Stimulated activated CD8-positive, alpha-beta memory T cell treated with anti-CD3 and anti-CD28 coated beads, Interleukin-2, amount 100 ng/mL, for 1 hour (primary cell): ENCODE measurements at regions not wholly inside any gene's neighbourhood (a gene's known extent, or its start where the extent isn't known, plus 50 kb on each side); places are given as distances from the start of the nearest gene placed in this dataset.
"Not testable (repeated sequence)": the region's sequence is repeated elsewhere in the genome, so short reads cannot be mapped to it uniquely, and the experiment has no call there.

Source experiments
- DNase-seq, 2 donors: peaks; one replicate each; pipeline ENCODE4 v3.0.0-alpha.2; 2020; ENCODE audit warnings: low read depth in 2 of 2

DNA sequence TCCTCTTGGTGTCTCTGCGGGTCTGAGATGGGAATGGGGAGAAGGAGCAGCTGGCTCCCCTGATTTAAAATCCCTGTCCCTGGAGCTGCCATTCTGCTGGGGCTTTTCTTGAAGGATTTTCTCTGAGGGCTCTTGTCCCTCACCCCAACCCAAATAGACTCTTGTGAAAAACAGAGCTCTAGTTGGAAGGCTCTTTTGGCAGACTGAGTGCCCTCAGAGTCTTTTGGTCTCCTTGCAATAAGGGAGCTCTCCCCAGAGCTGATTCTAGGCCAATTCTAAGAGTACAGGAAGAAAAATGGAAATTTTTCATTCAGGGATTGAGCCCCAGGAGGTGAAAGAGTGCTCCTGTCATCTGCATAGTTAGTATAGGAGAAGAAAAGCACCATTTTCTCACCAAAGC, 238.3 kb downstream of the COG6 start:
- DNase-seq: no peak

DNA sequence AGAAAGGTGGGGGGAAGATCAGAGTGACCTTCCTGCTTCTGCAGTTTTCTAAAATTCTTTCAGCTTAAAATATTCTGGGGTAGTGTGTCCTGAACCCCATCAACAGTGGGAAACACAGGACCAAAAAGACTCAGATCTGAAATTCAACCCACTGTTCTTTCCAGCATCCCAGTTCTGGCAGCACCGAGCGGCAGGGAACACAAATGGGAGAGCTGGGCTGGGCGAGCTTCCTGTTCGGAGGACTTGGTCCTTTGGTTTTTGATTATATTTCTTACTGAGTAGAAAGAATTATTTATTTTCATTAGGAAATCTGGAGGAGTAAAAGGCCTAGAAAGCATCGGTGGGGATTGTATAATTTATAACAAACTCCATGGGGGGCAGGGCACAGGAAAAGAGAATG, 239.1 kb downstream of the COG6 start:
- no peak for DNase-seq

DNA sequence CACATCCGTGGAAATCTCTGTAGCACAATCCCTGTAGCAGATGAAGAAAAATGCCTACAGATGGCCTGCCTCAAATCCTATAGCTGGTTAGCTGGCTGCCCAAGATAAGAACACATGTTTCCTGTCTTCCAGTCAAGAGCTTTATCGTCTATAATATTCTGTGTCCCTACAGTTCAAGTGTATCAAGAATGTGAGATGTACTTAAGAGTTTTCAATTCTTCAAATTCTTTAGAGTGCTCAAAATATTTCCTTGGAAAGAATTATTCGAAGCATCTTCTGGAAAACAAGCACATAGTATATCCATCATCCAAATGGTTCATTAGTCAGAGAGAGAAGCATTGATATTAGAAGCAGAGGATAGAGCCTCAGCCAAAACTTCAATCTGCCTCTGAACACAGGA, 239.8 kb downstream of the COG6 start:
- DNase-seq: no peak

DNA sequence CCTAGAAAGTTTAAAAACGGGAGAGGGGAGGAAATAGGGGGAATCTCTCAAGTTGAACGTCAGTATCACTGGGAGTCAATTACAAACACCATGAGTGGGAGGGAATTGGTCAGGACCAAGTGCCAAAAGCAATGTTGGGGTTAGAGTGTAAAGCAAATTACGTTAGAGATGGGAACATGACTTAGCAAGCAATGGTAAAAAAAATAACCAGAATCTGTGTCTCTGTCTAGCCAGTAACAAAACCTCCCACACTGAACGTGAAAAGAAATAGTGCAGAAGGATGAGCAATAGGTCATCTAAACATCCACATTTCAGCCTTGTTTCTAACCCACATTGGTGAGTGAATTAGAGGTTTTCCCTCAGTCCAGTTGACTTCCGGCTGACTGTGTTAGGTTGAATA, 242.2 kb downstream of the COG6 start:
- no peak for DNase-seq

DNA sequence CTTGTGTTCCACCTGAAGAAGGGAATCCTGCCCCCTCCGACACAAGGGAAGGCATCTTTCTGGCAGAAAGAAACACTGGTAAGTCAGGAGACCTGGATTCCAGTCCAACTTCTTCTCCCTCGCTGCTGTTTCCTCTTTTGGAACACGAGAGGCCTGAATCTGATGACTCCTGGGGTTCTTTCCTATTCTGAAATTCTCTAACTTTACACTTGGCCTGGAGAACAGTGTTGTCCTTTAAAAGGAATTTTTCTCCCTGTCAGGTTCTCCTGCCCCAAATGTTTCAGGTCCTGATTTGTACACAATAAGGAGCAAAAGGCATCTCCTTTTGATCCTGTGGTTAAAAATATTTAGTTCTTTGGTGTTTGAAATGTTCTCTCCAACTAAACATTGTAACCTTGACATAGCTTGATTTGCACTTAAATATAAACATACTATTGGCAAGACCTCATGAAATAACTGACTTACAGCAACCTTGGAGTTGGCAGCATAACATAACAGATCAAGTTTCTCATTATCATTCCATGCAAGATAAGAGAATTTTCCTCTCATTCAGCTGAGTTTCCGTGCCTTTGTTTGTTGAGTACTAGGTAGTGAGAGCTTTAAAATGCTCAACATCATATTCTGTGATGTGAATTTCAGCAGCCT, 244.8 kb downstream of the COG6 start:
- no peak for DNase-seq

DNA sequence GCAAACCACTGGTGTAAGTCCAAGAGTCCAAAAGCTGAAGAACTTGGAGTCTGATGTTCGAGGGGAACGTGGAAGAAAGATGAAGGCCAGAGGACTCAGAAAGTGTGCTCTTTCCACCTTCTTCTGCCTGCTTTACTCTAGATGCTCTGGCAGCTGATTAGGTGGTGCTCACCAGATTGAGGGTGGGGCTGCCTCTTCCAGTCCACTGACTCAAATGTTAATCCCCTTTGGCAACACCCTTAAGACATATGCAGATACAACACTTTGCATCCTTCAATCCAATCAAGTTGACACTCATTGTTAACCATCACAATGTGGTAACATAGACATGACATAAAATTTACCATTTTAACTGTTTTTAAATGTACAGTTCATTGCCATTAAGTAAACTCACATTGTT, 249.5 kb downstream of the COG6 start:
- no peak for DNase-seq

DNA sequence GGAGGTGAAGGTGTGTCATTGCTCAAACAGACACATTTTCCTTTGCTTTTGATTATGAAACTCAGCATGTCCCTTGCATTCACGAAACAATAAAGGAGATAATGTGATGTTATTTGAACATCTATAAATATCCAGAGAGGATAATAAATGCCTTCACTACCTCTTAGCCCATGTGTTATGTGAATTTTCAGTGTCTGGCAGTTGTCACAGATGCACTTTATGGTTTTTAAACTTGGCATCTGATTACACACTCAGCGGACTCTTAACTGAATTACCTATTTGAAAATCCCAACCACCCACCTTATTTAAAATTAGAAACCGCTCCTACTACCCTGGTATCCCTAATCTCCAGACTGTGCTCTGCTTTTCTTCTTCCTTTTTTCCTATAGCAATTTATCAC, 254.2 kb downstream of the COG6 start:
- DNase-seq: no peak

DNA sequence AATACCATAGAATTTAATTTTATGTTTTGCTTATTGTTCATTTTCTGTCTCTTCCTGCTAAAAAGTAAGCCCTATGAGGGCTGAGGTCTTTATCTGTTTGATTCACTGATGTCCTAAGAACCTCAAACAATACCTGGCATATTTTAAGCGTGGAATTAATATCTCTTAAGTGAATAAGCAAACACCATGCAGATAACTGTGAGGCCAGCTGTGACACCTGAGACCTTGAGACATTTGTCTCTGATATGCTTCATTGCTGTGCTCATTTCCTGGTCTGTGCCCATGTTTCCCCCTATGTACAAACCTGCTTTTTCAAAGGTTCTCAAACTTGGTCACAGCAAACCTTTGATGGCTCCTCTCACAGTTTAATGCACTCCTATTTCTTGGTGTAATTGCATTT, 254.6 kb downstream of the COG6 start:
- no peak for DNase-seq

DNA sequence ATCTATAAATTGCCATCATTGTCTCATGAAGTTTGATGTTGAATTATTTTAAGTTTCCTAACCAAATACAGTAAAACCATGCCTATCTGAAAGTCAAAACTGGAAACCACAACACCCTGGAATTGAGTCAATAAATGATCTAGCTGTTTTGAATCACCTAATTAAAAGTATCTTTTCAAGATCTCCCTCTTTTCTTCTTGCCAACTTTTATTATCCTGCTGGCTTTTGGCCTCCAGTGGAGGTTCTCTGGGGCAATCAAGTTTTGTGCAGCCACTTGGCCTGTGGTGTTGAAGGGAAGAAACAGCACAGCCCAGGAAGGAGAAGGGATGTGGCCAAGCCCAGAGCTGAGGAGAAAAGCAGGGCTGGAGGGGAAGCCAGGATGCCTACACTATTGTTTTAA, 255.4 kb downstream of the COG6 start:
- DNase-seq: no peak

DNA sequence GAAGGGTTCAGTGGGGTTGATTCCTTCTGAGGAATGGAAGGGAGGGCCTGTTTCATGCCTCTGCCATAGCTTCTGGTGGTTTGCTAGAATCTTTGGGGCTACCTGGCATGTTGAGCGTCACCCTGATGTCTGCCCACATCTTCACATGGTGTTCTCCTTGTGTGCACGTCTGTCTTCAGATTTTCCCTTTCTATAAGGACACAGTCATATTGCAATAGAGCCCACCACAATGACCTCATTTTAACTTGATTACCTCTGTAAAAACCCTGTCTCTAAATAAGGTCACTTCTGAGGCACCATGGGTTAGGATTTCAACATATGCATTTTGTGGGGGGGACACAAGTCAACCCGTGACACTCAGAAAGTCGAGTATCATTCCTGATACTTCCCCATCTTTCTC, 257.9 kb downstream of the COG6 start:
- no peak for DNase-seq

DNA sequence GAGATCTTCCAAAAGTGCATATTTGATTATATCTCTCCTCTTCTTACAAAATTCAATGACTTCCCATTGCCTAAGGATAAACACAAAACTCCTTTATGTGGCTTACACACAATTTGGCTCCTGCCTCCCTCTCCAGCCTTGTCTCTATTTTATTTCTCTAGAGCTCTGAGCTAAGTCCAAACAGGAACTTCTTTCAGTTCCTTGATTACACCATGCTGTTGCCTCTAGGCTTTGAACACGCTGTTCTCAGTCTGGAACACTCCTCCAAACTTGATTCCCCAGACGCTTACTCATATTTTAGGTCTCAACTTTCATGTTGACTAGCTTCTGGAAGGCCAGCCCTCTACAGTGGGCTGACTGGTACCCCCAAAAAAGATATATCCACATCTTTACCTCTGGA, 258.5 kb downstream of the COG6 start:
- DNase-seq: no peak

DNA sequence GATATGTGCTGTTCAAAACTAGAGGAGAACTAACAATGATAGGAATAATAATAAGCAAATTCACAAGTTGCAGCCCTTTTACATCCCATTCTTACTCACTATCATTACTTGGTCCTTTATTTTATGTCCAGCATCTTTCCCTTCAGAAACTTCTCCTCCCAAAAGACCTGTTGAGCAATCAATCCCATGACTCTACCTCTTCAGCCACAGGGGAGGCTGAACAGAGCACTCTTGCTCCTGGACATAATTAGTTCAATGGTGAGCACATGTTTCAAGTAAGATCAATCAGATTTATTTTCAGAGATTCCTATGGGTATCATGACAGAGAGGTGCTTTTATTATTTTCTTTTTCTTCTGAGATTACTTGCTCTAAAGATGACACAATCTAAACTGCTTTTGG, 260.0 kb downstream of the COG6 start:
- no peak for DNase-seq

DNA sequence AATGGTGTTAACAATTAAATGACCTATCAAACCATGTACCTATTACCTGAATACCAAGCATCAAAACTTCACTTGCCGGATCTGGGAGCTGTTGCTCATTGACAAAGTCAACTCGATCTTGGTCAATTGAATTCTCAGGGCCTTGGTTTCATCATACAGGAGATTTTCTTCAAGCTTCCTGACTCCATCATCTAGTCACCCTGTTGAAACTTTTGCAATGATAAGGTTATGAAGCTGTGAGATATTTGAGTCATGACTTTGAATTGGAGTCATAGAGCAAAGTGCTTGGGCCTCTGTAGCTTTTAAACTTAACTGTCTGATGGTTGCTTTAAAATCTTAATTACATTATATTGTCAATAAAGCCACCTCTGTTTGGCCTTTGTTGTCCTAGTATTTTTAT, 260.9 kb downstream of the COG6 start:
- DNase-seq: no peak

DNA sequence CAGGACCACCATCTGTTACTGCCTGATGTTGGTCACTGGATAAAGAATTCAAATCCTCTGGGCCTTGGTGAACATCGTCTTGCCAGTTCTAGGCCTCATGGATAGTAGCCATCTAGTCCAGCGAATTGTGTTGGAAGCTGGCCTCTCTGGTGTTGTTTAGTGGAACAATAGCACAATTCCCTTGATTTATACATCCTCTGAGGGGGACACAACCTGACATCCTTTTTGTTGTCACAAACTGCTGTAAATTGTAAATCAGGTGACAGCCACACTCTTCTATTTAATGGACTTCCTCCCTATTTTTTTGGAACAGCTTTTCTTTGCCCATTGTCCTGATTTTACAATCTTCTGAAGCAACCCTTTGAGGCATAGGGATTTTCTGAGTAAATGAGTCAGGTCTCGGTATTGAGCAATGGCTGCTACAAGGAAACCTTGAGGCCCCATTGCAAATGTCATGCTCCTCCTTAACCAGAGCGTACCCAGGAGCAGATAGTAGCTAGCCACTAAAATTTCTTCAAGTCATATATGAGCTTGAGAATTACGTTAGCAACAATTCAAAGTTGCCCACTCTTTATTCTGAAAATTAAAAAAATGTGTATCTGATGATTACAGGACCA, 263.3 kb downstream of the COG6 start:
- no peak for DNase-seq

DNA sequence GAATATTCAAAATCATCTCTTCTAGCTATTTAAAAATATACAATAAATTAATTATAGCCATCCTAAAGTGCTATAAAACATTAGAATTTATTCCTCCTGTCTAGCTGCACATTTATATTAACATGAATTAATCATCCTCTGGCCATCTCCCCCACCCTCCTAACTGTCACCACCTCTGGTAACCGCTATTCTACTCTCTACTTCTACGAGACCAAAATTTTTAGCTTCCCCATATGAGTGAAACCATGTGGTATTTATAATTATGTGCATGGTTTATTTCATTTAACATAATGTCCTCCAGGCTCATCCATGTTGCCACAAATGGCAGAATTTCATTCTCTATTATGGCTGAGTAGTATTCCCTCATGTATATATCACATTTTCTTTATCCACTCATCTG, 265.2 kb downstream of the COG6 start:
- DNase-seq: no peak

DNA sequence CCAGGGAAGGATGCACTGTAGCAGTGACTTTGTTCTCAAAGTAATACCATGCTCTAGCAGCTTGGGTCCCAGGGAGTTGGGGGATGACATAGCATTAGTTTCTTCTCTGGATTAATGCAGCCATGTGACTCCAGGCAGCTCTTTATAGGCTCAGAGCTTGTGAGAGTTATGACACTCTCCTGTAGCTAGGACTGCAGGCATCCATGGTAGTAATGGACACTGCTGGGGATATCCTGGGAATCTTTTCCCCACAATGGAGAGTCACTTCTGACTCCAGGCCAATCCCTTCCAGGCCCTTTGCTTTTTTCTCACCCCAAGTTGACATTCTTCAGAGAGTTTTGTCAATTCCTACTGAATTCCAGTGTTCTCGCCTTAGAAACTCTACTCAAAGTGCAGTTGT, 270.9 kb downstream of the COG6 start:
- no peak for DNase-seq

DNA sequence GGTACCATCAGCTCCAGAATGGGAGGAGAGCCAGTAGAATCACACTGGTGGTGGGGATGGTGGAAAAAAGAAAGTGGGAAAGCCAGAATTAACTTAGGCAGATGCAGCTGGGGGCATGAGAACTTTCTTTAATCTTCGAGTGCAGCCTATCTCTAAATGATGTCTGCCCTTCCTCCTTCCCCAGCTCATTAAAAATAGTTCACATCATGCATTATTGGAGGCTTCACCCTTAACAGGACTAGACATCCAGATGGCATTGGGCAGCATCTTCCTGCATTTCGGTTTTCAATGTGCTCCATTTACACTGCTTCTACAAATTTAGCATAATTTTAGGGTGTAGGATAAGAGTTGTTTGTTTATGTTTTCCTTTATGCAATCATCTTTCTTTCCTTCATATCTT, 272.8 kb downstream of the COG6 start:
- DNase-seq: no peak

DNA sequence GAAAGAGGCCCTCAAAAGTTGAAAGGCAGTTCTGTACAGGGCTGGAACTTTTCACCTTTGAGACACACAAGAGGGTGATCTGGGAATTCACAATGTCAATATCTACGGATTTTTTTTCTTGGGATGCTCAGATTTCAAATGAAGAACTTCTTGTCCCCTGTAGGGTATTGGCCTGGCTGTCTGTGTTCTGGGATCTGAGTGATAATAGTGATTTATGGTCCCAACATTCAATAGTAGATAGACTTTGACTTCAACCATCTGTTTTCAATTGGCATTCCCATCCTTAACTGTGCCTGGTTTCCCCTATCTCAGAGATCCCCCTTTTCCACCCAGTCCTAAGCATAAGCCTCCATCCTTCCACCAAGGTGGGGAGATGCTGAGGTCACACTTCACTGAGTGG, 274.1 kb downstream of the COG6 start:
- DNase-seq: no peak

DNA sequence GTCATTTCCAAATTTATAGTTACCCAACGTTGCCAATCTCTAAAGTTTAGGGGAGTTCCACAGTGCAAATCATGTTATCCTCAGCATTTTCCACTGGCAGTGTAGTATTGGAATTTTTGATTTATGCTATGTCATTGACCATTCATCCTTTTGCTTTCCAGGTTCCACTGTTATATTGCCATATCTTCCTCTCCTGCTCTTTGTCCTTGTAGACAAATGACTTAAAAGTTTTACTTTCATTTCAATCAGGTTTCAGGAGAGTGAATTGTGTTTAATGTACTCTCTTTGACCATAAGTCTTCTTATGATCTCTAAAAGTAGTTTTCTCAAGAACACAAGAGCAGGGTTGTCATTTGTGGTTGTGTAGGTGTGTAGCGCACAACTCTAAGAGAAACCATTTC, 274.6 kb downstream of the COG6 start:
- DNase-seq: no peak

DNA sequence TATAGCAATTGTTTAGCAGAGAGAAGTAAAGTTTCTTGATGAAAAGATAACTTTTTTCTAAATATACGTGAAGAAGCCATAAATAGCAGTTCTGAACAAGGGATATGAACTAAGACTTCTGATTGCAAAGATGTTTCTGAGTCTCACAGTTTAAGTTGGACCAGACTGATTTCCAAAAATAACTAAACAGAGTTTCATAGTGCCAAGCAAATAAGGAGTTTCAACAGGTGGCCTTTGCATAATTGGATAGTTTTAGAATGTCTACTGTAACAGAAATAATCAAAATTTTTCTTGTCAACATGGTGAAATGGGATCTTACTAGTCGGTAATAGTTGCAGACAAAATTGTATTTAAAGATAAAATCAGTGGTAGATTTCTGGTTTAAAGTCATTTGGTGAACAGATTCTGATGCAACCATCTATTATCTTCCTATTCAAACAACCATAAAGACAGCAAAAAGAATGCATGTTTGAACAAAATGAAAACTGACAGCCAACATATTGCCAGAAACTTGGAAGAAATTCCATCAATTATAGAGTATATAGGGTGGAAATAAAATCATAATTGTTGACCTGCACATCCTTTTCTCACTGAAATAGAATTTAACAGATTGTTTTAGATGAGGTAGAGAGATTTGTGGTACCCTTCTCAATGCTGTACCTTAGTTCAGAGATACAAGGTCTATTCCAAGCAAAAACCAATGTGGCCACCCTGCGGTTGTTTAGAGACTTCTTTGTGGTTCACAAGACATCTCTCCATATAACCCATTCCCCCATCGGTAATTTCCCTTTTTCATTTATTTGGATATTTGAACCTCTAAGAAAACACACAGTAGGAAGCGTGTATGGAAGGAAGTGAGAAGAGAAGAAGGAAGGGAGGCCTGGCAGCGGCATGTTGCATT, 275.3 kb downstream of the COG6 start:
- DNase-seq: no peak

DNA sequence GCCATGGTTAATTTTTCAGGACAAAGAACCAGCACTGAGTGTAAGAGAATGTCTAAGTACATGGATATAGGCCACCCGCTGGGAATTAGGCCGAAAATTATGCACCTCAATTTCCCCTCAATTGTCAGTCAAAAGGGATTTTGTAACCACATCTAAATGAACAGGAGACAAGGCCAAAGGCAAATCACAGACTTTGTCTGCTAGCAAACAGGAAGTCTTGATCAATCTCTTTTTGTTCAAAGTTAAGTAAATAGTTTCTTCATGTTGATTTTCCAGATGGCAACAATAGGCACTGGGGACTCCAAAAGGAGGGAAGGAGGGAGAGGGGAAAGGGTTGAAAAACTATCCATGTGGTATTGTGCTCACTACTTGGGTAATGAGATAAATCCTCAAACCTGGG, 276.0 kb downstream of the COG6 start:
- DNase-seq: no peak

DNA sequence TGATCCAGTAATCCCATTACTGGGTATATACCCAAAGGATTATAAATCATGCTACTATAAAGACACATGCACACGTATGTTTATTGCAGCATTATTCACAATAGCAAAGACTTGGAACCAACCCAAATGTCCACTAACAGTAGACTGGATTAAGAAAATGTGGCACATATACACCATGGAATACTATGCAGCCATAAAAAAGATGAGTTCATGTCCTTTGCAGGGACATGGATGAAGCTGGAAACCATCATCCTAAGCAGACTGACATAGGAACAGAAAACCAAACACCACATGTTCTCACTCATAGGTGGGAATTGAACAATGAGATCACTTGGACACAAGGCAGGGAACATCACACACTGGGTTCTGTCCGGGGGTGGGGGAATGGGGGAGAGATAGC, 277.1 kb downstream of the COG6 start:
- DNase-seq: not testable (repeated sequence)

DNA sequence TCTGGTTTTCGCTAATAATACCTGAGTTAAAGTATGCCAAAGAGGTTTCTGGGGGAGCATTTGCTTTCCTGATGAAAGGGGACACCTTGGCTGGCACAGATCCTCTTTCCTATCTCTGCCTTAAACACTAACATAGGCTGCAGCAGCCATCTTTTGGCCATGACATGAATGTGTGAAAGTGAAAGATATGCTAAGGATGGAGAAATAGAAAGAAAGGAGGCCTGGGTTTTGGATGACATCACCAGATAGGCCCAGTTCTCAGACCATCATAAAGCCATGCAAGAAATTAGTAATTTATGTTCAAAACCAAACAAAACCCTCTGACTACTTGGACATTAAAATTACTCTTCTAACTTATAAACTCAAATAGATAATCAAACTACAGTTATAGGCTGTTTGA, 279.7 kb downstream of the COG6 start:
- no peak for DNase-seq
